HG03280 (cell line): ENCODE measurements at regions not wholly inside any gene's neighbourhood (a gene's known extent, or its start where the extent isn't known, plus 50 kb on each side); places are given as distances from the start of the nearest gene placed in this dataset.
"Not testable (repeated sequence)": the region's sequence is repeated elsewhere in the genome, so short reads cannot be mapped to it uniquely, and the experiment has no call there.

ENCODE experiments used
- ATAC-seq: cut with Tn5 transposase; IDR thresholded peaks from one replicate; pipeline ENCODE4 v1.9.1; 2021; ENCODE audit warnings: mild to moderate bottlenecking, moderate library complexity; ENCODE audit not compliant: unreplicated experiment

DNA sequence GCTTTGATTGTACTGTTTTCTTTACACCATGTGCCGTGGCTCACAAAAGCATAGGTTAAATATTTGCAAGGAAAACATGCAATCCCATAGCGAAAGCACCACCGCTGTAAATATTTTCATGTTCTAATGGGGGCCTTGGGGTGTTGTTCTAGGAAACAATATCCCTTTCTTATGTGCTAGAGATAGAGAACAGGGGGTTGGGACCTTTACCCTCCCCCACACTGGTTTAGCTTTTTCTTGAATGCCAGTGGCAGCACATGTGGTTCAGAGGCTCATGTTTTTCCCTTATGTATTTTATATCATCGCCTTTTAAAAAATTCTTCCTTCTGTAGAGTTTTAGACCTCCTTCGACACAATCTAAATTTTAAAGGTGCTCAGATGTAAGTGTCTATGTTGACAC lies 422.6 kb upstream of the TENM3 start:
- no peak for ATAC-seq

DNA sequence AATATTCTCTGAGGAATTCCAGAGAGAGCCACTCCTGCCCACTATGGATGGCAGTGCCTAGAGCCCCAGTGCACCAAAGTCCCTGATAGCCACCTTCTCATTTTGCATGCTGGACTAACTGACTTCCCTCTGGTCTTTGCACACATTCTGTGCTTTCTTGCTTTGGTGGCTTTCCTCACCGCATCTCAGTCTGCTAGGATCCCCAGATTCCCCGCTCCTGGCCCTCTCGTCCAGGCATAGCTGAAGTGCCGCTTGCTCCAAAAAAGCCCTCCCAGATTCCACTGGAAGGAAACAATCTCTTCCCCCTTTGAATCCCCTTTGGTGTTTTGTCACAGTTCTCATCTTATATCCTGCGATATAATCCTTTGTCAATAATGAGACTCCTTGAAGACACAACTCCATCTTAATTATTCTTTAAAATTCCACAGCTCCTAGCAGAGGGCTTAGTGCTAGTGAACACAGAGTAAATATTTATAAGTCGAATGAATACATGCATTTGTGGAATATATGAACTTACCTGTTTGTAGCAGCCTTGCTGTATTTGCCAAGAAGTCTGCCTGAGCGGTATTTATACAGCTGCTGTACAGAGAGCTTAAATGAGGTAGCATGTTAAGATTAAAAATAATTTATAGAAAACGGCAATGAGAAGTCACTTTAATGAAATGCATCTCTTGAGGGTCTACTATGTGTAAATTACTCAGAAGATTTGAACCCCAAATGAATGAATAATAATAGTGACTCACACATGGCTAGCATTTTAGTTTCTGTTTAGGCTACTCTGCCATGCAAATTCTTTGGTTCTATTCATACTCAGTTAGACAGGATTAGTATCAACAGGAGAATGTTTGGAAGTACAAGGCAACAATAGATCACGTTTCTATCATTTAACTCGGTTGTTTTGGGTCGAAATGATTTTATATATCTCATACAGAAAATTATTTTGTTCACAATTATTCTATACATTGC lies 421.9 kb upstream of the TENM3 start:
- ATAC-seq, result no peak

DNA sequence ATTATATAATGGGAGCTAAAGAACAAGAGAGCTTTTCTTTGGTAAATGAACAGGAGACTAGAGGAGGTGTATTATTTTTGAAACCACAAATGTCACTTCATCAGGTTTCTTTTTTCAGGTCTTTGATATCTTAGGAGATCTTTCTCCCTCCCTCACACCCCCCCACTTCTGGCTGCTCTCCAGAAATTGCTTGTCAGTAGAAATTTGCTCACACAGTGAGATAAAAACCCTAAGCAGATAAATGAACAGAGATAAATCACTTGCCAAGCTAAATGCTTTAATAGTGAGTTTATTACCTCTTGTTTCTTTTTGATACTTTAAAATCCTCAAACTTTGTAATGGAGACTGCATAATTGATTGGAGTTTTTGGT lies 421.2 kb upstream of the TENM3 start:
- no peak for ATAC-seq

DNA sequence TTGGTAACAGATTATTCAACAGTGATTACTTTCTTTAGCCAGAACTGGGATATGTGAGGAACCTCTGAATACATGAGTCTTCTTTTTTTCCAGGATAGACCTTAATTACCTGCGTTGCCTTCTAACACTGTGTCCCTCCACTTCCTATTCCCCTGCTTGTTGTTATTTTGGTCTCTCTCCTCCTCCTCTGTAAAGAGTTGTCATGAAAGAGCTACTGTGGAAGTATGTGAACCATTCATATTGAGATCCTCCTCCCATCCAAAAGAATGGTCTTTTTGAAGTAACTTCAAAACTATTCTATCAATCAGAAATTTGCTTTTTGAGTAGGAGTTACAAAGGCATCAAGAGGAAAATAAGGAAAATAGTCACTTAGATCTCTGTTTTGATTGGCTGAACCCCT lies 420.0 kb upstream of the TENM3 start:
- ATAC-seq, result no peak

DNA sequence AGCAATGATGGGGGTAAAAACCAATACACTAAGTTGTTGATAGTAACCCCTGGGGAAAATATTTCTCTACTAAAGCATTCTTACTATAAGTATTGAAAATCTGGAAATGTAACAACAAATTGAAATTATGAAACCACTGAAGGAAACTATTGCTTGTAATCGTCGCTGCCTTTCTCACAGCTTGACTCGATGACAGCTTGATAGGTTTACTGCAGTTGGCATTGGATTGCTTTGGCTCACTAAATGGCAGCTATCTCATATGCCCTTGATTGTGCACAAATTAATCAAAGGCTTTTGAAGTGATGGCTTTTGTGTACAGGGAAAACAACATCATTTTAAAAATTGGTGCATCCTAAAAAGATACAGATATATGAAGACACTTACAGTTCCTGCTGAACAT lies 419.6 kb upstream of the TENM3 start:
- ATAC-seq, result no peak

DNA sequence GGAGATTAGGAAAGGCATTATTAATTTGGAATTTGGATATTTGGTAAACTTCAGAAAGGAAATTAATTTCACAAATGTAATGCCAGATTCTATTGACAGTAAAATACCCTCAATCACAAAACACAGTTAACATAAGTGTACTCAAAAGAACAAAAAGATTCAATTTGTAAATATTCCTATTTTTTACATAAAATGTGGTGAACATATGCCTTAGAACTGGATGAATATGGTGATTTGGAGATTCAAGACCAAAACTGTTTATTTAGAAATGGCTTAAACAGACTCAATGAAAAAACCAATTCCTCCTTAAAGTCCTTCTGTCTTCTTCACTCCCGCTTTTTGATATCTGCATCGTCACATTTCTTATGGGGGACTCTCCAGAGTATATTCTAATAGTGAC lies 417.6 kb upstream of the TENM3 start:
- ATAC-seq, result no peak

DNA sequence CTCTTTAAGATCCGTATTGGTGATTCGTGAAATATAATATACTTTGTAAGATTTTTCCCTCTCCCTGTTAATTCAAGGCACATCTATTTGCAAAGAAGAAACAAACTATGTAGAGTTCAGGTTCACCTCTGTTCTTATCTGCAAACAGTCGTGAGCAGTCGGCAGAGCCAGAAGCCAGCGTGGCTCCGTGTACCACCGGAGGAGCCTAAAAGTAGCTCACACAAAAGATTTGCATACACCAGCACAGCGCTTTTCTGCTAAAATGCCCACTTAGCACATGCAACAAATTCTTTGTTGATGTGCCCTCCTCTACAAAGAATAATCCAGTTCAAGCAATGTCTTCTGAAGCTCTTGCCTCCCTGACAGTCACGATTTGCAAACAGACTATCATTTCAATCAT lies 416.0 kb upstream of the TENM3 start:
- ATAC-seq, result no peak

DNA sequence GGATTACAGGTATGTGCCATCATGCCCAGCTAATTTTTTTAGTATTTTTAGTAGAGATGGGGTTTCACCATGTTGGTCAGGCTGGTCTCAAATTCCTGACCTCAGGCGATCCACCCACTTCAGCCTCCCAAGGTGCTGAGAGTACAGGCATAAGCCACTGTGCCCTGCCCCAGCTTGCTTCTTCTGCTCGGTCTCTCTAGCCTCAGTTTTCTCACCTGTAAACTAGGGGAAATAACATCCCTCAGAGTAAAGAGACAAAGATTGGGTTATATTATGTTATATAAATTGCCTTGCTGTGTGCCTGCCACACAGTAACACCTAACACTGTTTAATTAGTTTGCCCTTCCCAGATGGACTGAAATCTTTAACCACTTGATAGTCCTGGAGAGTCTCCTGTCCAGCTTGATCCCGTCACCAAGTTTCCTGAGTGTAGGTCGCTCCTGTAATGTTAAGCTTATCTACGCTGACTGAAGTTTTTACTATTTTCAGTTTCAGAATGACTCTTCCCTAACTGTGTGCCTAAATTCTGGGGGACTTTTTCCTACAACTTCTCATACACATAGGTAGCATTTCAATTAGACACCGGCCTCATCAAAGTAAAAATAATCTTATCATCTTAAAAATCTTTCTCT lies 412.7 kb upstream of the TENM3 start:
- no peak for ATAC-seq

DNA sequence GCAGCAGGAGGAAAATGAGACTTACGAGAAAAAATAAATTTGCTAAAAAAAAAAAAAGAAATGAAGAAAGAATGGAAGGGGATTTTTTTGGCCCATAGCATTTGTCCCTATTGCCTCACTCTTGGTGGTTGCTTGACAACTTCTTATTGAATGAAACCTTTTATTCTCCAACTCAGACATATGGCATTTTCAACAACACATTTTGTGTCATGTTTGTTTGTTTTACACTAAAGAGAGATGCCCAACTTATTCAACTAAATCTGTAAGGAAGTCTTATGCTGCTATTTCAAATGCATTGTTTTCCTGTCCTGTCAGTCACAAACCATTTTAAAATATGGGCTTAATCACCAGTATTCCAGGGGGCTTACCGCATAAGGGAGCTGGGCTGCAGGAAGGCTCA lies 409.1 kb upstream of the TENM3 start:
- ATAC-seq, result no peak

DNA sequence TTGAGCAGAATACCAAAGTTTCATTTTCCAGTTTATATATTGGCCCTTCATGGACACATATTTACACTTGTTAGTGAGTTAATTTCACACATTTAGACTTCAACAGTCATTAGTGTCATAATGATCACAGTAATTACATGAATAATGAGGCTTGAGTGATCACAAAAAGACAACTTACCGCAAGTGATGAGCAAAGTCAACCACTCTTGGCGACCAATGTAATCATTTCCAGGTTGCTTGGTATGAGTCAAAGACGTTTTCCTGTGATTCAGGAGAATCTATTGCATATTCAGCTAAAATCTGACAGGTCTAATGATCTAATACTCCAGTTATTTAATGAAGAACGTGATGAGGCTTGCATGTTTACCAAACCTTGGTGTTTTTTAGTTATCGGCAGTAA lies 407.9 kb upstream of the TENM3 start:
- no peak for ATAC-seq

DNA sequence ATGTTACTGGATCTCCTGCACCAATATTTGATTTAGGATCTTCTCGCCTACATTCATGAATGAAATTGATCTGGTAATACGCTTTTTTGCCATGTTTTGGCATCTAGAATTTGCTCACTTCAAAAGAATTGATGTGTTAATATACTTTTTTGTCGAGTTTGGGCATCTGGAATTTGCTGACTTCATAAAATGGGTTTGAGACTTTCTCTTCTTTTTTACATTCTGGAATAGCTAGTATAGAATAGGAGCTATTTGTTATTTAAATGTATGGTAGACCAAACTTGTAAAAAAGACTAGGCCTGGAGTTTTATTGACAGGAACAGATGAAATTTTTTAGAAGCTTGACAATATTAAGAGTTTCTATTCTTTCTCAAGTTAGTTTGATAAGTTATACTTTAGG lies 404.9 kb upstream of the TENM3 start:
- no peak for ATAC-seq

DNA sequence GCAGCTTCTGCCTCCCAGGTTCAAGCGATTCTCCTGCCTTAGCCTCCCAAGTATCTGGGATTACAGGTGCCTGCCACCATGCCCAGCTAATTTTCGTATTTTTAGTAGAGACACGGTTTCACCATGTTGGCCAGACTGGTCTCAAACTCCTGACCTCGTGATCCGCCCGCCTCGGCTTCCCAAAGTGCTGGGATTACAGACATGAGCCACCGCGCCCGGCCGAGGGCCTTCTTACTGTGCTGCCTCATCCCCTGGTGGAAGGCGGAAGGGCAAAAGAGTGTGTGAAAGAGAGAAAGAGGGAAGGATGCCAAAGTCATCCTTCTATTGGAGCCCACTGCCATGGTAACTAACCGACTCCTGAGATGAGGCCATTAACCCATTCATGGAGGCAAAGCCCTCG lies 399.4 kb upstream of the TENM3 start:
- ATAC-seq, result not testable (repeated sequence)

DNA sequence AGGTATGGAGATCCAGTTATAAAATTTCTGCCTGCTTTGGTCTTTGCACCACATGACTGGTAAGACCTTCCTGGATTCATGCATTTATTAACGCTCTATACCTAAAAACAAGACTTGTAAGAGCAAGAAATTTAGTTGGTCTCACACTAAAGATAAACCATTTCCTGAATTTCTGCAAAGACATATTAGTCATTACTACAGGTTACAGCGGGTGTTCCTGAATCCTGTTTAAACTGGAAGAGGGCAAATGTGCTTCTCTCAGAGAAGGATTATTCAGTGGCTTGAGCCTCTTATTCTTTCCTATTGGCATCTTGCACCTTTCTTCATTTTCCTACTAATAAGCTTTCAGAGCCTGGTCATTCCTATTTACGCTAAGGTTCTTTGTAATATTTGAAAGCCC lies 397.6 kb upstream of the TENM3 start:
- no peak for ATAC-seq

DNA sequence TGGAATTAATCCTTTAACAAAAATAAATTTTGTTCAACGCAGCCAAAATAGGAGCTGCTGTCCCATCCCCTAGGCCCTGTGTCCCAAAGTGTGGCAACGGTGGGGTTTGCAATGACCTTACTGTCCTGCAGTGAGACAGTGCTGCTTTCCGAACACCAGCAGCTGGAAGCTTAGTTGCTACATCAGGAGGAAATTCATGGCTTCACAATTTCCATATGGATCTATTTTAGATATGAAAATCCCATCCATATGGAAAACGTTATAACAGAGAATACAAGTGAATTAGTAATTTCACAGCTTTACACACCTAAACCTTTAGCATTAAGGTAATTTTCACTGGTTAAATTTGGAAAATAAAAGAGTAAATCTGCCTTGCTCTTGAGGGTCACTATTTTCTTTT lies 396.3 kb upstream of the TENM3 start:
- ATAC-seq, result no peak

DNA sequence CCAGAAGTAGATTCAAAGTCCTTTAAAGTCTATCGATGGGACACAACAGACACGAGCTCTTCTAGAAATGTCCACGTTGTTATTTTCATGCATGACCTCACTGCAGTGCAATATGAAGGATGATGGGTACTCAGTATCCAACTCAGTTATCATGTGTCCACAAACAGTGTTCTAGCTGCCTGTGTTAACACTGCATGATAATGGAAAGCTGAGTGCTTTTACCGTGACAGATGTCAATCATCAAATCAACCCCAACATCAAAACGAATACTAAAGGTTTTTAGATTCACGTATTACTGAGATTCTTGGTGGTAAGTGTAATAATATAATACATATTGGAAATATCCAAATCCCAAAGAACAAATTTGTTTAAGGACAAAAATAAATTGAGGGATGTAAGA lies 394.8 kb upstream of the TENM3 start:
- ATAC-seq, result no peak

DNA sequence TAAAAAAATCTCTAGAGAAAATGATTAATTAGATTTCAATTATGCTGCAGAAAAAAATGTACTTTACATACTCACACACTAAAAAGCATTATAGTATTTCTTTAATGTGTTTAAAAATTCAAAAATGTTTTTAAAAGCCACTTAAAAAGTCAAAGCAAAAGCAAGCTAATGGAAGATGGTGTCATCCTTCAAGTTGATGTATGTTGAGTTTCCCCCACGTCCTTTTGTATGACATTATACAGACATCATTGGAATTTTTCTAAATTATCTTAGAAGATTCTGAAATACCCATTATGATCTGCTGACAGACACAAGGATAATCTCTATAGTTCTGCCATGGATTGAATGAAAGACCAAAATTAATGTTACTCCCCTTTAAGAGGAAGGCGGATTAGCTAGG lies 393.7 kb upstream of the TENM3 start:
- ATAC-seq, result no peak

DNA sequence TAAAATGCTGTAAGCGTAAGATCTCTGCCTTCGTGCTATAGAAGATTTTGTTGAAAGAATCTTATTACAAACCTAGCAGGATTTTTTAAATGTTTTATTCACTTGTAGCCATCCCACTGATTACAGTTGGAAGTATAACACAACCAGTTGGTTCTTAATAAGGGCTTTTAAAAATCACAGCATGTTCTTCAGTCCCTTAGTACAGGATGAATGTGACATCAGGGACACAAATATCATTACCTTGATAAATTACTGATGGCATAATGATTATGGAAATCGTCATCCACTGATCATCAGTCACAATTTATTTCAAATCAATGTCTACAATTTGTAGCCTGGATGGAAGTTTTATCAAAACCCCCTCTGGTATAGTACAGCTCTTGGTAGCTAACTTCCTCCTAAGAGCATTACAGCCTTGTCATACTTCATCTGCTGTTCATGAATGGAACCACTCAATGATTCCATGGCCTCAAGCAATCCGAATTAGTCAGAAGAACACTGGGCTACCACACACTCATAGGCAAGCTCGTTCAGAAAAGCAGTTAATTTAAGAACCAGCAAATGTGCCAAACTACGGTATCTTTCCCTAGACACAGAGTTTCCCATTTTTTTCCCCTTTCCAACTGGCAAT lies 389.2 kb upstream of the TENM3 start:
- ATAC-seq, result no peak

DNA sequence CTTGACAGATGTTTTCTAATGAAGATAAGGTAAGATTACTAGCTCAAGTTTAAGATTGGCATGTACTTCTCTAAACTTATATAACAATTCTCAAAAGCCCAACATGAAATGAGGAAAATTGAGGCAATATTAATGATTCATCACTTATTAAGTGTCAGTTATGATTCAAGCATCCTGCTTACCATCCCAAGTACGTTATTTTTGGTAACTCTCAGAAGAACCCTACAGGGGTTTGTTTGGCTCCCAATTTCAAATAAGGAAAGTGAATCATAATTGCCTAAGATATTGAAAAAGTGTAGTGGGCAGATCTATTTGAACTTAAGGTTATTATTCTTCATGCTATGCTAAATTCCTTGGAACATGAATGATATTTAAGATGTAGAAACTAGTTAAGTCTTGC lies 387.9 kb upstream of the TENM3 start:
- no peak for ATAC-seq

DNA sequence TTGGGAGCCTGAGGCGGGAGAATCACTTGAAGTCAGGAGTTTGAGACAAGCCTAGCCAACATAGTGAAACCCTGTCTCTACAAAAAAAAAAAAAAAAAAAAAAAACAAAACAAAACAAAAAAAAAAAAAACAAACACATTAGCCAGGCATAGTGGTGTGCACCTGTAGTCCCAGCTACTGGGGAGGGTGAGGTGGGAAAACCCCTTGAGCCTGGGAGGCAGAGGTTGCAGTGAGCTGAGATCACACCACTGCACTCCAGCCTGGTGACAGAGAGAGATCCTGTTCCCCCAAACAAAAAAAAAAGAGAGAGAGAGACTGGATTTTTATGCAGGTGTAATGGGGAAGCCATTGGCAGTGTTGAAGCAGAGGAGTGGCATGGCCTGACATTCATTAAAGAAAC lies 385.7 kb upstream of the TENM3 start:
- ATAC-seq, result not testable (repeated sequence)

DNA sequence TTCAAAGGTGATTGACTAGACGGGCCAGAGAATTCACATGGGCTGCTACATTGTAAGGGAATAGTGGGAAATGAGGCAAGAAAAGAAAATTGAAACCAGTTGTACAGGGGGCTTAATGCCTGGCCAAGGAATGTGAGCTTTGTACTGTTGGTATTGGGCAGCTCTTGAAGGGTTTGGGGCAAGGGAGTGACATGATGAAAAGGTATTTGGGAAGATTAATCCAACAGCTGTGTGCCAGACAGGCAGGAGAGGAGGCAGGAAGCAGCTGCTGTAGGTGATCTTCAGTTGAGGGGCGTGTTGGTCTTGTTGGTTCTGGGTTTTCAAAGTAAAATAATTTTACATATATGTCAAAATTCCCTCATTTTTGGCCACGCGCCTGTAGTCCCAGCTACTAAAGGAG lies 384.5 kb upstream of the TENM3 start:
- no peak for ATAC-seq

DNA sequence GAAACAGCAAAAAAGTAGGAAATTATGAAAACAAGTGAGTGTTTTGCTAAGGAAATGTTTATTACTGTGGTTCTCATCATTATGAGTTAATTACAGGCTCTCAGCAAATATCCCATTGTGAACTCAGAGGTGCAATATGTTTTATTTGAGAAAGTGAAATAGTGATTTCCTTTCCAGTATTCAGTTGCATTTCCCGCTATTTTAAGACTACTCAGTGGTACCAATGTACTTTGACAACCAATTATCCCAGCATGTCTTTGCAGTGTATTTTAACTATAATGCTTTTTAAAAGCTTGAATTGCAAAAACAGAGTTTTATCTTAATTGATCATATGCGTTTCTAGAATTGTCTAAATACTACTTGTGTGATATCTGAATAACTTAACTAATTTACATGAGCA lies 383.8 kb upstream of the TENM3 start:
- no peak for ATAC-seq

DNA sequence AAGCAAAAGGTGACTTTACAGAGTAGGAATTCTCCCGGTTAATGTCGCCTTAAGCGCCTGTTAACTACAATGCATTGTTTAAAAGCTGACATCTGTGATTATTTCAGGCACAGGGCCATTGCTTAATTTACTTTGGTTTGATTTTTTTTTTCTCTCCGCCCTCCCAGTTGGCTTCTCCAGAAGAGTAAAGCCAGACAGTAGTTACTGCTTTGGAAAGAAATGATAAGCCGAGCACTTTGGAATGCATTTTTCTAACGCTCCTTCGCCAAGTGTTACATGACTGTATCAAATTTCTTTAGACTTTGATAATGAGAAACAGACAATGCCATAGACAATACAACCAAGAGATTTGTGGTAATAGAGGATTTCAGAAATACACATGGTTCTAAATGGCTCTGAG lies 383.0 kb upstream of the TENM3 start:
- ATAC-seq, result no peak
